Fibroblast of skin of left quadriceps (primary cell): ENCODE measurements at regions not wholly inside any gene's neighbourhood (a gene's known extent, or its start where the extent isn't known, plus 50 kb on each side); places are given as distances from the start of the nearest gene placed in this dataset.

Source experiments
- DNase-seq, 2 experiments: peaks; one replicate each; pipeline ENCODE4 v3.0.0-alpha.2; 2013; ENCODE audit warnings: low read depth in 2 of 2

DNA sequence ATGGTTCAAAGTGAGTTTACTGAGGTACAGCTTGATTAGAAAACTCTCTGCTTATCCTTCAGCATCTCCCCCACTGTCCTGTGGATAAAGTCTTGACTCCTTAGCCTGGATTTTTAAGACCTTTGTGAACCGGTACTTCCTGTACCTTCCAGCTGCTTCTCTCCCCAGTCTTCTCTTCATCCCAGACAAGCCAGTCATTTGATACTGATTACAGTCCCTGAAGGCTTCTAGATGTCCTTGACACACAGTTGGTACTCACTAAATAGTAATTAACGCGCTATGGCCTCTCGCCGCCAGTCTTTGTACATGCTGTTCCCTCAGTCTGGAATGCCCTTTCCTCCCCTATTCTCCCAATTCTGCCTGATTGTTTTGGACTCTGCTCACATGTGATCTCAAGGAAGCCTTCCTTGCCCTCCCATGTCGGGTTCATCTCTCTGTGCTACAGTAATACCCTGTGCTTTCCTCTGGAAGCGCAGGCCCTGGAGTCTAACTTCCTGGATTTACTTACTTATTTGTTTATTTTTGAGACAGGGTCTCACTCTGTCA lies 50.6 kb upstream of the PTGR2 start:
- no peak for DNase-seq

DNA sequence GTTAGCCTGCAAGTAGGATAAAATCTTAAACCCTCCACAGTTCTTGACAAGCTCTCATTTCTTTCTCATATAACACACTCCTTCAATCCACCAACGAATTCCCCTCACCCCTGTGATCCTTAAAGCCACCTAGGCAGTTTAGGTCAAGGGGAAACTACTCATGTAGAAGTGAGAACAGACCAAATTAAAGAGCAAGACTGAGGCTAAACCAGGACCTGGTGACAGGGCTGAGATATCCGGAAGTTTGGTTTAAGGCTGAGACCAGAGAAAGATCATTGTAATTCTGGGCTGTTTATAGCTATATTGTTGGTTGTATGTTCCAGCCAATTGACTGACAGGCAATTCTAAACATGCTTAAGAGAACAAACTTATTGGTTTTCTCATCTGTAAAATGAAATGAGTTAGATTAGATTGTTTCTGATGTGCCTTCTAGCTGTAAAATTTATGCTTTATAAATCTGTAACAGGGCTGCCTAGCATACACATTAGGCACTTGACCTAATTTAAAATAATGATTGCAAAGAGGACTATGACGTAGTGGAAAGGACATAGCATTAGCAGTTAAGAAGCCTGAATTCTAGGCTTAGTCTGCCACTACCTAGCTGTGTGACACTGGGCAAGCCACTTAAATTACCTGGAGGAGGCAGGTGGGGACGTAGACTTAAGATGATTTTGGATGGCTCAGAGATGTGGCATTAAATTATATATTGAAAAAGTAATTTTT lies 53.9 kb upstream of the PTGR2 start:
- no peak for DNase-seq

GRCh38 chr14:73796893-73797542 lies 54.6 kb upstream of the PTGR2 start:
- DNase-seq = no peak

DNA sequence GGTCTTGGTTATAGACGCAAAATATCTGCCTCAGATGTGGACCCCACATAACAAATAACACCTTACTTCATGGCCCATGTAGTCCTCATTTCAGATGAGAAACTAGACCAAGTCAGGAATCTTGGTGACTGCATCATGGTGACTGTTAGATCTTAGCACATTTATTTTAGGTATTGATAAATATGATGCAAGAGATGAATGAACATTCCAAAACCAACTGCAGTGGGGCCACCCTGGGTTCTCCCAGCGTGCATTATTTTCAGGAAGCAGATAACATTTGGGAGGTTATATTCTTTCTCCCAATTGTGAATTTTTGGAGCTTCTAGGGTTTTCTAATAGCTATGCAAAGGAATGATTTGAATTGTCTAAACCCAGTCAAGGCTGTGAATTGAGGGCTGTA lies 55.2 kb upstream of the PTGR2 start:
- no peak for DNase-seq

GRCh38 chr14:73795974-73796373 lies 55.7 kb upstream of the PTGR2 start:
- DNase-seq = no peak

- no peak for DNase-seq
Observed at GRCh38 chr14:73795466-73795865, 56.2 kb upstream of the PTGR2 start.

DNA sequence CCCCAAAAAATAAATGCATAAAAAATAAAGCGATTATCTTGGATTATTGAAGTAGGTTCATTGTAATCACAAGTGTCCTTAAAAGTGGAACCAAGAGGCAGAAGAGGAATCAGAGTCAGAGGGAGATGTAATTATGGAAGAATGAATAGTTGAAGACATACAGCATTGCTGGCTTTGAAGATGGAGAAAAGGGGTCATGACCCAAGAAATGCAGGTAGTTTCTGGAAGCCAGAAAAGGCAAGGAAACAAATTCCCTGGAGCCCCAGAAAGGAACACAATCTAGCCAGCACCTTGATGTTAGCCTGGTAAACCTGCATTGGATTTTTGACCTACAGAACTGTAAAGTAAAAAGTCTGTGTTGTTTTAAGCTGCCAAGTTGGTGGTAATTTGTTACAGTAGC lies 57.5 kb upstream of the PTGR2 start:
- no peak for DNase-seq

GRCh38 chr14:73792481-73792880 lies 59.1 kb upstream of the PTGR2 start:
- DNase-seq = no peak

DNA sequence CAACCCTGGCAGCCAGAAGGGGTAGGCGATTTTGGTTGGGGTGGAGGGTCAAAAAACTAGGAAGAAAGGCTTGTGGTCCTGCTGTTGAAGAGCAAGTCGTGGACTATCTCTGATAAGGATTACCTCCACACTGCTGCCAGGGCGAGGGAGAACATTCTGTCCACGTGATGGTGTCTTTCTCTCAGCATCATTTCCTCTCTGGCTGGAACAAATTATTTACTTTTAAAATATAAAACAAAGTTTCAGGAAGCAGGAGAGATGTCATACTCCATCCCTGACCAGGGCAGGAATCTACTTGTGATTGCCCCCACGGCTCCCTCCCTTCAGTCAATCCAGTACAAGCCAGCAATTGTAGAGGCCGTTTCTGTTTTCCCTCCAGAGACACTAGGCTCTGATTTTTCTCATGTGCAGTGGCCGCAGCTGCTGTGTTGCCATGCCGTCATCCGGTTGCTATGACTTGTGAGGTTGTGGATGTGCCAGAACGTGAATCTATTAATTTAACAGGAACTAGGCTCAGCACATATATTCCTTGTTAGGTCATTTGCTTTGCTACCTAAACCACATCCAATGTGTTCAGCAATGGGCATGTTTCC lies 61.5 kb upstream of the PTGR2 start:
- peak; percentile 87 to 88 for DNase-seq

GRCh38 chr14:73788701-73789551 lies 62.7 kb upstream of the PTGR2 start:
- no peak for DNase-seq

DNA sequence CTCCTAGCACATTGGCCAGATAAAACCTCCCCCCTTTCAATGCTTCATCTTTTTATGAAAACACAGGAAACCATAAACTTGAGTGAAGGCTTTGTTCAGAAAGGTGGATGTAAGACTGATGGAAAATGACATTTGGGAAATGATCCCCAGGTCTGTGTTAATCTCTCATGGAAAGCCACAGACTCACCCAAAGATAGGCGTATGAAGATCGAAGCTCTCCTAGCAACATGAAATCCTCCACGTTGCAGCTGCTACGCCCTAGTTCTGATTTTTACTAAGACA lies 63.4 kb upstream of the PTGR2 start:
- DNase-seq = no peak

GRCh38 chr14:73787486-73788316 lies 63.9 kb upstream of the PTGR2 start:
- no peak for DNase-seq

- no peak for DNase-seq
Observed at GRCh38 chr14:73786636-73787485, 64.8 kb upstream of the PTGR2 start.

DNA sequence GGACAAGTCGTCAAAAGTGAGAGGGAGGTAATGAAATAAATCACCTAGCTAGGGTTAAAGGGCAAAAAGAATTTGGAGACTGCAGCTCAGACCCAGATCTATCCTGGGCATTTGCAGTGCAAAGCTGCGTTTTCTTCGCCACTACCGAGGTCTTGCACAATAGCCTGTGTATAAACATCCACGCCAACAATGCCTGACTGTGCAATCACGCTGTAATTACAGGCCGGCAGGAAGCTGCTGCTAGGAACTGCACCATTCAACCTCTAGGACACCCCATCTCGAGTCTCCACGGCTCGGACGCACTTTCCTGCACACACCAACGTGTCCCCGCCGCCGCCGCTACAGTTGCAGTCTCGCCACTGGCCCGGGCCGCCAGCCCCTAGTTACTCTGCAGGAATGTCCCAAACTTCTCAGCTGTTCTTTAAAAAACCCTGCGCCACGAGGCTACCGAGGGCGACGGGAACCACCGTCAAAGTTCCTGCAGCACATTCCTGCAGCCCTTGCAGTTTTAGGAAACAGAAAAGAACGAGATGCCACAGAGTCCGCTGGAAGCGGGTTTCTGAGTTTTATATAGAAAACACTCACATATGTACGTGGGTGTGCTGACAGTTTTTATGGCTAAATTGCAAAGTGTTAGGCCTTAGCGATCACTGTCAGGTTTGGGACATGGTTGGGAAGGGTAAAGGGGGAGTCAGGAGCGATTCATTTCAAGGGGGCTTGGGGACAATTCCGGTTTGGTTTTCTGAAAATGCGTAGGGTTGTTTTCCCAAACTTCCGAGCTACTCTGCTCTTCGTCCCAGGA lies 65.6 kb upstream of the PTGR2 start:
- DNase-seq = peak; percentile 85

DNA sequence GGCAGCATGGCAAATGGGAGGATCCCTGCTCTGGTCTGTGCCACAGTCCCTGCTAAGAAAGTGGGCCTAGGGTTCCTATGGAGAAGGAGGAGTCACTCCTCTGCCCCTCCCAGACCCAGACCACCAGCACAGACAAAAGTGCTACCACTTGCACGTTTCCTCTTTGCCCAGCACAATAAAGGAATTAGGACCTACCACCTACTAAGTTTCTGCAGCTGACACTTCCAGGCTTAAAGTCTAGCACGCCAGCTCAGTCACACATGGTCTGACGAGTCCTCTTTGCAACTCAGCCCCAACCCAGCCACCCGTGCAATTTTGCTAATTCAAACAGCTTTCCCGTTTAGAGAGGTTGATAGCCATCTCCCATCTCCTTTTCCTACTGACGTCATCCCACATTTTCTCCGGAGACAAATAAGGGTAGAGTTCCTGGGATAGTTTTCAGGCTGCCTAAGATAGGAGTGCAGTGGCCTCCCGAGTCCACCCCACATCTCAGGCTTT lies 66.2 kb upstream of the PTGR2 start:
- peak; percentile 78 to 82 for DNase-seq

GRCh38 chr14:73784988-73785313 lies 66.7 kb upstream of the PTGR2 start:
- DNase-seq = no peak

DNA sequence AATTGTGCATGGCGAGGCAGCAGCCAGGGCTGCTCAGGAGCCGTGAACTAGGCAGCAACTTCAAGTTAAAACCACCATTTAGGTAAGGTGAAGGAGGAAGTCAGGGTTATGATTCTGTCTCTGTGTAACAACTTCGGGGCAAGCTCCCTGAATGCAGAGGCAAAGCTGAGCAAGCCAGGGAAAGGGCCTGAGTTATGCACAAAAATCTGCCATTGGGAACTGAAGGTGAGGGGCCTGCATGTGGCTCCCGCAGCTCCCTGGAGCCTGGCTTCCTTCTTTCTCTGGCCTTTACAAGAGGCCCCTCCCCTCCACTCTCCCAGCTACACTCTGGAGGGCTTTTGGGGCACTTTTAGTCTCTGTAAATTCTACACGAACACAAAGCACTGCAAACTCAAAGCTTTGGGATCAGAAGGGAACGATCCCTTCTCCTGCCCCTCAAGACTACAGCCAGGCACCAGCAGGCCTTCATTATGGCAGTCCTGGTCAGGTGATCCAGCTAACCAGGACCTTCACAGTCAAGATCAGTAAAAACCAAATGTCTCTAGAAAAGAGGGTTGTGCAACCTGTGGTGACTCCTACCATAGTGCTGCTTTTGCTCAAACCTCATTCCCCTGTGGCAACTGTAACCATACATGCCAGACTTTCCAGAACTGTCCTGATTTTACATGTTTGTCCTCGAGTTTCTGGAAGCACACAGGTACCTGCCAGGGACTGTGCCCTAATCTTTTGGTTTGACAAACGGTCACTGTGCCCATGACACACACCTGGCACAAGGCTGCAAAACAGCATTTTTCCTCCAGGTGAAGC lies 67.2 kb upstream of the PTGR2 start:
- no peak for DNase-seq

- no peak for DNase-seq
Observed at GRCh38 chr14:73783107-73783727, 68.4 kb upstream of the PTGR2 start.
